Inferior parietal cortex (tissue), 1 donor: ENCODE measurements at regions not wholly inside any gene's neighbourhood (a gene's known extent, or its start where the extent isn't known, plus 50 kb on each side); places are given as distances from the start of the nearest gene placed in this dataset.

Experiments
- DNase-seq: peaks from one replicate; pipeline ENCODE4 v3.0.0-alpha.2; 2016; ENCODE audit errors: extremely low spot score

DNA sequence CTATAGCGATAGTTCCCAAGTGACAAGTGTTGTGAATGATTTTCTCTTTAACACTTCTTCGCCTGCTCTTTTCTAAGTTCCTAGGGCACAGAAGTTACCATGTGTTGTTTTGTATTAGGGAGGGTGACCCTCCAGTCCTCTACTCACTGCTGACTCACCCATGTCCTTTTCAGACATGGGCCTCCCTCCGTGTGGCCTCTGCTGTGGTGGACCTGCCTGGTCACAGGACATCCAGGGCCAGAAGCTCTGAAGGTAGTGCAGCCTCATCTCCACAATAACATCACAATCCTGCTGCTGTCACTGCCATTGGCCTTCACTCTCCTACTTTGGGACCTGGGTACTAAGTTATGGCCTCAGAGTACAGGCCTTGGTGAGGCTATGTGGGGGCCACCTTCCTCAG is 87.1 kb upstream of the TNFAIP3 start:
- no peak for DNase-seq

DNA sequence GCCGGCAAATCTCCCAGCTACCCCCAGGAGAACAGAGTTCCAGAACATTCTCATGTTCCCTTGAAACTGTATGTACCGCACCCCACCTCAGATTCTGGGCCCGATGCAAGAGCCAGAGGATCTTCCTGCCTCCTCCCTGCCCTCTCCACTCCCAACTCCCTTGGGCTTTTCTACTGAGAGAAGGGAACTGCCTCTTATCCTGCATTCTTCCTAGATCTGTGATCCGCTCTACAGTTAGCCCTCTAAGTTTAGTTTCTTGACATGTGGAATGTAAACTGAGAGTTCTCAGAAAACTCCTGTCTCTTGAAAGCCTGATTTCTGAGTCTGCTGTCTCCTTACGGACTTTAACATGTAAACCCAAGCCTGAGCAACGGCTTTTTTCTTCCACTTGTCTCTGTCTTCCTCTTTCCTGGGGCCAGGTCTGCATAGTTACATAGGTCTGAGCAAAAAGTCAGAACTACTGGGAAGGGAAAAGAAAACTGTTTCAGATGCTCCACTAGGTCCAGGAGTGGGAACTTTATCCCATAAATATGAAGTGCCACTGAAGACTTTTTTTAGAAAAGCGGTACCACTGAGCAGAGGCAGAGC is 86.5 kb upstream of the TNFAIP3 start:
- no peak for DNase-seq

DNA sequence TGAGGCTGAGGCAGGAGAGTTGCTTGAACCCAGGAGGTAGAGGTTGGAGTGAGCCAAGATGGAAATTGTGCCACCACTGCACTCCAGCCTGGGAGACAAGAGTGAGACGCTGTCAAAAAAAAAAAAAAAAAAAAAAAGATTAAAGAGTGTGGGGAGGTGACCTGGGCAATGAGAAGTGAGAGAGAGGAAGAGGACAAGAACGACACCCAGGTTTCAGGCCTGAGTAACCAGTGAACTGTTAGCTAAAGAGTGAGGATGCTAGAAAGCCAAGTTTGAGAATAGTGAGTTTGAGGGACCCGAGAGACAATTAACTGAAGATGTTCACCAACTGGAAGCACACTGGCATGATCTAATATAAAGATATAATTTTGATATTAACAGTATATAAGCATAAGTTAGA is 85.4 kb upstream of the TNFAIP3 start:
- DNase-seq, result no peak

DNA sequence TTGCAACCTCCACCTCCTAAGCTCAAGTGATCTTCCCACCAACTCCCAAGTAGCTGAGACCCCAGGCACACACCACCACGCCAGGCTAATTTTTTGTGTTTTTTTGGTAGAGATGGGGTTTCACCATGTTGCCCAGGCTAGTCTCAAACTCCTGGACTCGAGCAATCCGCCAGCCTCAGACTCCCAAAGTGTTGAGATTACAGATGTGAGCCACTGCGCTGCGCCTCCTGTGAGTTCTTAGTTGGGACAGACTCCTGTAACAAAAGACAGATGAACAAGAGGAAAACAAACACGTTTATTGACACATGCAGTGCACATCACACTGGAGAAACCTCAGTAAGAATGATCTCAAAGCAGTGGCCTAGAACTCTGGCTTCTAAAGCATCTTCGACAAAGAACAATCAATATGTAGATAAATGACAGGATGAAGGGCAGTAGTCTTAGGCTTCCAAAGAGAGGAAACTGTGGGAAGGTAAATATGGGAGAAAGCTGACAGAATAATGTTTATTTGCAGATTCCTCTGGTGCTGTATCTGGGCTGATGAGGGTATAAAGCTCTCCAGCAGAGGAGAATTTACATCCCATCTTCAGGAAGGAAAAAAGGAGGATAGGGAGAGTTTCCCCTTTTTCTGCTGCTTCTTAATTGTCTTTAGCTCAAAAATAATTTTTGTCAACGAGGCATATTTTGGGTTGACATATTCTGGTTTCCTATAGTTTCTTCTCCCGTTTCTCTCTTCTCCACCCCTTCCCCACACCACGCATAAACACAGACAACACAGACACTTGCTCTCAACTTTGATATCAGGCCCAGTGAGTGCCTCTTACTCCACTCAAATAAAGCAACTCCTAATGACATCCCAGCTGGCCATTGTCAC is 84.7 kb upstream of the TNFAIP3 start:
- DNase-seq, result no peak

DNA sequence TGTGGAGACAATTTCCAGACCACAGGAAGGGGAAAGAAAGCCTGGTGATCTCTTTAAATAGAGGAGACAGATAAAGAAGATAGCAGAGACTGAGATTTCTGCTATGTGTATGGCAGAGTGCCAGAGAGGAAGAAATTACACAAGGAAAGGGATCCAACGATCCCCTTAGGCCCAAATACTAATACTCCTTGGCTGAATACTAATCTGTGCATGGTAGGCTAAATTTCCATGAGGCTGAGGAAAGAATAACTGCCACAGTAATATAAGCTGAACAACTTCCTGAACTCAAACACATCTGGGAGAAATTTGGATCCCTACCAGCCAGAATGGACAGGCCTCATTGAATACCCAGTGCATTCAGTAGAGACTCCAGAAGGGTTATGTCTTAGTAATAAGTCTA is 83.3 kb upstream of the TNFAIP3 start:
- DNase-seq, result no peak

DNA sequence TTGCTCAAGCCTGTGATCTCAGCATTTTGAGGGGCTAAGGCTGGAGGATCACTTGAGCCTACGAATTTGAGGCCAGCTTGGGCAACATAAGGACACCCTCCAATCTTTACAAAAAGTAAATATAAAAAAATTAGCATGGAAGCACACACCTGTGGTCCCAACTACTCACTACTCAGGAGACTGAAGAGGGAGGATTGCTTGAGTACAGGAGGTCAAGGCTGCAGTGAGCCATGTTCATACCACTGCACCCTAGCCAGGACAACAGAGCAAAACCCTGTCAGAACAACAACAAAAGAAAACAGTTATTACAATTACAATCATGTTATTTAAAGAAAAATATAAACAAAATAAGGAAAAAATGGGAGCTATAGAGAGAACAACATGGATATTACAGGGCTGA is 82.5 kb upstream of the TNFAIP3 start:
- DNase-seq, result no peak

DNA sequence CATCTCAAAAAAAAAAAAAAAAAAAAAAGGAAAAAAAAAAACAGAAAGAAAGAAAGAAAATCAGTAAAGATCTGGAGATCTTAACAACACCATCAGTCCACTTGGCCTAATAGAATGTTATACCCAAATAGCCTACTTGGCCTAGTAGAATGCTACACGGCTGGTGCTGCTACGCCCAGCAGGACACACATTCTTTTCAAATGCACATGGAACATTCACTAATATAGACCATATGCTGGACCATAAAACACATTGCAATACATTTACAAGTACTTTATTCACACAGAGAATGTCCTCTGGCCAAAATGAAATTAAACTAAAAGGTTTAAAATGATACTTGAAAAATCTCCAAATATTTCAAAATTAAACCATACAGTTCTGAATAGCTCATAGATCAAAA is 80.0 kb upstream of the TNFAIP3 start:
- no peak for DNase-seq

DNA sequence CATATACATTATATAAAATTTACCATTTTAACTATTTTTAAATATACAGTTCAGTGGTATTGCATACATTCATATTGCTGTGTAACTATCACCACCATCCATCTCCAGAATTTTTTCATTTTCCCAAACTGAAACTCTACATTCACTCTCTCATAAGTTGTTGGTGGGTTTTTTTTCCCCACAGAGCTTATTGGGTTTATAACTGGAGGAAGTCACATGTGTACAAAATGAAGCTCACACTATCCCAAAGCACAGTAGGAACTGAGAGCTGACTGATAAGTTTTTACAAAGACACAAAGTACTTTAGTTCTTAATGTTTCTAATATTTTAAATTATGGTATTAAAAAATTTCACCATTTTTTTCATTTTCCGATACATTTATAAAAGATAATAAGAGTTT is 78.8 kb upstream of the TNFAIP3 start:
- no peak for DNase-seq

DNA sequence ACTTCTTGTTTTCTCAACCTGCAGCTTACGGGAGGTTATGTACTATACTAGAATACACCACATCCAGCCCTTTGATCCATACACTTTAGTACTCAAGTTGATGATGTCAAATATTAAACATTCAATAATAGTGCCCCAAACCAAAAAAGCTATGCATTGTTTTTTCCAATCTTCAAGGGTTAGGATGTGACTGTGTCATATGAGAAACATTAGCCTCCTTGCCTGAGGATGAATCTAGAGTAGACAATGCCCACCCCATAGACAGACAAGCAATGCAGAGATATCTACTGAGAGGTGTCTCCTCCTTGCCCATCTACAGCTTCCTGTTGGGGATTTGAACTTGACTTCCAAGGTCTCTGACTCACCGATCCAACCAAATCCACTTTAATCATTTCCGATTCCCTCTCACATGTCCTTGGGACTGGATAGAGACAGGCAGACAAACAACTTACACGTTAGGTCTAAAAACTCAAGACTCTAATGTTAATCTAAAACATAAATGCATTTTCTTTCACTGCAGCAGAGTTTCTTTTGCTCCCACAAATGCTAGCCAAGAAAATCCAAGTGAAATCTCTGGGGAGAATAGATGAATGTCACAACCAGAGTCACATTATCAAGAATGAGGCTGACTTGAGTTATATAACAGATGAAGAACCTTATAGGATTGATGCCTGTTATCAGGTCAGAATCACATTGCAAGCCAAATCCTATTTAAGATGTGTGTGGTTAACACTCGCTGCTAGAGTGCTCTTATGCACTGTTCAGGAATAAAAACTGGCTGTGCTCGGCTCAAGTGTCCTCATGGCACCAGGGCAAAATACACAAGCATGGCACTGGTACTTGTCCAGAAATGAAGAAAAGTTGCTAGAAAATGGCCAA is 75.5 kb upstream of the TNFAIP3 start:
- DNase-seq, result no peak

DNA sequence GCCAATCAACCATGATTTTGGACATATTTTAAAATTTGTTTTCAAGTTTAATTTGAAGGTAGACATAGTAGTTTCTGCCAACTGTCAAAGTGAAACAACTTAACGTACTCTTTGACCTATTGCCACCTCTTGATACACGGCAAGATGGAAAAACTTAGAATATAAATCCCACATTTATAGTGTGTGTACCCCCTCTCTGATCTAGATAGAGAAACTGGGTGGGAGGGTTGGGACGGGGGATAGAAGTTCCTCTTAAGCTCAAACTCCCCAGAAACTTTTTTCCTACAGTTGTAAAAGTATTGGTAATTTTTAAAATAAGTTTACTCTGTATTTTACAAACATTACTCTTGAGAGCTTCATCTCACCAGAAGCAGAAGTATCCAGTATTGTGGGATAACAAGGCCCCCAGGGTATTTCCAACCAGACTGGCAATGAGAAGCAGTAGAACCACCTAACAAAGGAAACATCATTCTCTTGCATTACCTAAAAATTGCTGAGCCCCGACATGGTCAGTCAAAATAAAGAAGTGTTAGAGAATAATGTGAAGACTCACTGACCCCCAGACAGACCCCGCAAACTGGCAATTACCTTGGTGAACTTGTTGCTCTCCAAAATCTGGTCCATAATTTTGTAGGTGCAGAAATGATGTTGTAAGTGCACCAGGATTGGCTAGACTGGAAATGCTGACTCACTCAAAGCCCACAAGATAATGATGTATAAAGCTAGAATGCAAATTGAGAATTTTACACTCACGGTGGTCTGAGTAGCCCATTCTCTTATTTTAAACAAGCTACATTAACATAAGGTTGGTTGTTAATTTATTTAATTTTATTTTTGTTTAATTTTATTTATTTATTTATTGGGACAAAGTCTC is 74.7 kb upstream of the TNFAIP3 start:
- DNase-seq, result no peak

DNA sequence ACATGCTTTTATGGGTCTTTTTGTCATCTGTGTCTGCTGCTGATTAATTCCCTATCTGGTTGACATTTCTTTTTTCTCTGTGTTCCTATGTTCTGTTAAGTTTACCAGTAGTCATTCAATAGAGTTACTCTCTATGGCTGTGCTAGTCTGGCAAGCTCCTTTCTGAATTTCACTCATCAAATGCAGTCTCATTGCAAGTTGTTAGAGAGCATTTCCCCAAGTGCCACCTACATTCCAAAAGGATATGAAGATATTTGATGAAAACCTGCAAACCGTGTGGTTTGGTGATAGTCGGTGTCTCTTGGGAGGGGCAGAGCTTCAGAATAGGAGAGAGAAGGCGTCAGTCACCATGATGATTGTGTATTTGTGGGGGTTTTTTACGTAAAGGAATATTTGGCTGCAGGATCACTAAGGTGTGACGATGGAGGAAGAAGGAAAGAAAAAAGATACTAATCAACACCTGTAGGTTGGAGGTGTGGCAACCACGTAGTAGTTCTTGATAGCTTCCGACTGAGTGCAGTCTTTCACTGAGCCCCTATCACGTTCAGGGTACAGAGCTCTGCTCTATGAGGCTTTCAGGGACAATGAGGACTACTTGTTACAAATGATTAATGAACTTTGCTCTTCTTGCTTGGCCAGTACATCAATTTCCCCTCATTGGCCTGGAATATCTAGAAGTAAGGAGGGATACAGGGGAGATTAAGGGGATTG is 73.1 kb upstream of the TNFAIP3 start:
- no peak for DNase-seq

DNA sequence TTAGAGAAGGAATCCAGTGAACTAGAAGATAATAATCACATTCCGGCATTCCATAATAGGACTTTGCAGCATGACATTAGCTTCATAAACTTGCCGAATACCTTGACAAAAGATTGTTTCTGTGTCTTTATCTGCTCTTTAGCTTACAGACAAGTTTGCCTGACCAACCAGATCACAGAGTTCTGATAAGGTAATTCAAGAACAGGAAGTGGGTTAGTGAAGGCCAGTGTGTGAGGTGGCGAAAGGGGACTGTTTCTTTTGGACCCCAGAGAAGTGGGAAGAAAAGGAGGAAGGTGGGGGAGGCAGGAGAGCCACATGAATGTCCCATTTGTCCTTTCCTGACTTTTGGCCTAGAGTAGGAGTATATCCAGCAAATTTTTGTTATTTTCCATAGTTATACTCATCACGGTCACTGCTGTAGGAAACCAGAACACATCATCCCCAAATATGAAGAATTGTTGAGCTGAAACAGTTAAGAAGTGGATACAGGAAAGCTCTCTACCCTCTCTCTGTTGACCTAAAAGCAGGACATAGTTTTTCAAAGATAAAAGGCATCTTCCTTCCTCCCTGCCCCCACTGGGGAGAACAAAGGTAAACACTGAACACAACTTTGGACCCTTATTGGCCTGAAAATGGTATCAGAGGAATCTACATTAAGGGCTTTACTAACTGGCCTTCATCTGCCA is 72.4 kb upstream of the TNFAIP3 start:
- DNase-seq, result no peak

DNA sequence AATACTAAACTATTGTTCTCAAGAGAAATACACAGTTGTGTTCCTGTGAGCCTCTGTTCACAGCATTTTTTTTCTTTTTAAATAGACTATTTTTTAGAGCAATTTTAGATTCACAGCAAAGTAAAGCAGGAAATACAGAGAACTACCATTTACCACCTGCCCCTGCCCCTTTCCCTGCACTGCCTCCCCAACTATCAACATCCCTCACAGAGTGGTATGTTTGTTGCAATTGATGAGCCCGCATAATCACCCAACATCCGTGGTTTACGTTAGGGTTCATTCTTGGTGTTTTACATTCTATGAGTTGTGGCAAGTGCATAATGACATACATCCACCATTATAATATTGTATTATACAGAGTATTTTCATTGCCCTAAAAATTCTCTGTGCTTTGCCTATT is 71.6 kb upstream of the TNFAIP3 start:
- no peak for DNase-seq

DNA sequence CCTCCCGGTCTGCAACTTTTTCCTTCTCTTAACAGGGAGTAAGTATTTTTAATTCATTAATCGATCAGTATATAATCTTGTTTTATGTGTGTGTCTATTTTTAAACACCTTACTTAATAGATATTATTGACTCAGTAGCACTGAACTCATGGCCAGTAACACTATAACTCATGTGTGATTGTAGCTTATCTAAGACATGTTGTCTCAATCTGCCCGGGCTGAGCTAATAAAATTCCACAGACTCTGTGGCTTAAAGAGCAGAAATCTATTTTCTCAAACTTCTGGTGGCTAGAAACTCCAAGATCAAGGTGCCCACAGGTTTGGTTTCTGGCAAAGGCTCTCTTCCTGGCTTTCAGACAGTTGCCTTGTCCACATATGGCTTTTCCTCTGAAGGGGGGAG is 68.8 kb upstream of the TNFAIP3 start:
- no peak for DNase-seq

DNA sequence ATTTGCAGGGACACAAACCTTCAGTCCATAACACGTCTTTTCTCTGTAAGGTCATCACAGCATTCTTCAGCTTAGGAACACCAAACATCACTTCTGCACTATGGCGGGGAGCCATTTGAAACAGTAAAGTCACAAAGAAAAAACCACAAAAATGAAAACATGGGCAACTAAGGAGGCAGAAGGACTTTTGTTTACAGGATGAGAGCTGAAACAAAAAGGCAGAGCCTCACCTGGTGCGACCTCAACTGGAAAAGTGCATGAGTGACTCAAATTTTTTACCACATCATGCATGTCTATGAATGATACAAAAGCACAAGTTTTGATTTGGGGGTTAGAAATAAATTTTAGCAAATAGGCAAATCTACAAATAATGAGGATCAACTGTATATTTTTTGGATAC is 68.2 kb upstream of the TNFAIP3 start:
- no peak for DNase-seq

DNA sequence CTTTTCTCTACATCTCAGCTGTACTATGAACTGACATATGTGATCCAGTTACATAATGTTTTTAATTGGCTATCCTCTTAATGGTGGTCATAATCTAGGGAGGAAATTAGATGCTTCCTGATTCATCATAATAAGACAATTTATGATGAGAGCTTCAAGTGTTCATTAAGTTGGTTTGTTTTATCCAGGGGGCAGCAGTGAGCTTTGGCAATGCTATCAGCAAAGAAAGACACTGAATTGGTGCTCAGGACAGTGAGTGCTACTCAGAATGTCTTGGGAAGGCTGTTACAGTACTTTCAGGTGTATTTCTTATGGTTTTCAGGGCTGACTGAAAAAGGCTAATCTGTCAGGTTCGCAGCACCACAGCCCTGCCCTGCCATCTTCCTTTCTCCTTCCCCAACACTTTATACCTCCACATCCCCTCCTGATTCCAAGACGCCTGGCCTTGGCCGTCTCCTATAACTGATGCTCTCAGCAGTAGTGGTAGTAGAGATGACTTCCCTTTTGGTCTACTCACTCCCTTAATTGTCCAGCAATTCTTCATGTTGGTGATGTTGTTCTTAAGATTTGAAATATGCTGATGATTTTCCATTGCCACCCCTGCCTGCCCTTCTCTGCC is 67.0 kb upstream of the TNFAIP3 start:
- peak; percentile 62 for DNase-seq

DNA sequence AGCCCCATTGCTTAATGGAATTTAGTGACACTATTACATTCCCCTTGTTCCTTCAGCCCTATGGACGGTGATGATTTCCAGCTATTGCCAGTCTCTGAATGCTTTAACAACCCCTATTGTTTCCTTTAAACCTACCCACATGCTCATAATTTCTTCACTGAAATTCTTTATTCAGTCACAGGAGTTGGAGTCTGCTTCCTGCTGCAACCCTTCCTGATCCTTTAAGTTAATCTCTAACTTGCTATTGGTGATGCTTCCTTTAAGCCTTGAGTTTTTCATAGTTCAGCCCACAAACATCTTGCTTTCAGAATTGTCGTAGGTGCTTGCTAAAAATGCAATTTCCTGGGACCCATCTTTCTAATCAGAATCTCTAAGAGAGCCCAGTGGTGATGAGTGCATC is 66.3 kb upstream of the TNFAIP3 start:
- no peak for DNase-seq

DNA sequence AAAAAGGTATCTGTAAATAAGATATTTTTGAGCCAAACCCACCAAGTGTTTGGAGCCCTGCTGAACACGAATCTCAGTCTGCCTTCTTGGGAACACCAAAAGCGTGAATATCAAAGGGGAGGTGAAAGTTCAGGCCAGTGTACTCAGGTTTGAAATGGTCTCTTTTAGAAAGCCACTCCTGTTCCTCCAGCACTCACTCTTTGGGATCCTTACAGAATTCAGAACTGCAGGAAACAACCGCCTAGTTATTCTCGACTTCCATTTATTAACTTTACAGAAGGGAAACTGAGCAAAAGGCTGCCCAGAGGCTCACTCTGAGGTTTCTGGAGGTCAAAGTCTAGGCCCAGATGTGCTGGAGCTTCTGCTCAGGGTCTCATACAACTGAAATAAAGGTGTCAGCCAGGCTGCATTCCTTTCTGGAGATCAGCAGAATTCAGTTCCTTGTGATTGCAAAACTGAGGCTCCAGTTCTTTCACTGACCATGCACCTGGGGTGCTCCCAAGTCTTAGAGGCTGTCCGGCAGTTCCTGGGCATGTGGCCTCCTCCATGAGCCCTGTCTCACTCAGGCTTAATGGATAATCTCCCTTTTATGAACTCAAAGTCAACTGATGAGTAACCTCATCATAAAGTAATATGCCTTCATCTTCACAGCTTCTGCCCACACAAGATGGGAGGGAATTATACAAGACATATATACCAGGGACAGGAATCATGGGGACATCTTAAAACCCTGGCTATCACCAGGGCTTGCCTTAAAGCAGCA is 65.5 kb upstream of the TNFAIP3 start:
- DNase-seq, result no peak
